ENCODE measurements at regions not wholly inside any gene's neighbourhood (a gene's known extent, or its start where the extent isn't known, plus 50 kb on each side); places are given as distances from the start of the nearest gene placed in this dataset.
A peak's percentile ranks its signal among the peaks of the same experiment; 100 is the strongest.

DNA sequence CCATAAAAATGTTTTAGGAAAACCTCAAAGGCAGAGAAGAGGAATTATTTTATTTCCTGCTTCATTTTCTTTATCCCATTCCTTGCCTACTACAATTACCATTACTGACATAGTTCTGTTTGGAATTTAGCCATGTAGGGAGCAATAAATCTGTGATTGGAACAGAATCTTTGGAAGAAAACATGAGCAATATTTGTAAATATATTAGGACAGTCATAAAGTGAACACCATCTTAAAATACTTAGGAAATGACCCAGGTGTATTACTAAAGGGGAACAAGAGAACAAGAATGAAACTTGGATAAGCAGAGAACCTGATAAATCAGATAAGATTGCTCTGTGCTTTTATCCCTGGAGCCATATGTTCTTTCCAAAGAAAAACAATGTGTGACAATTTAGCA, 1326.0 kb upstream of the FLRT2 start:
- H3K9me3 ChIP-seq (ENCODE audit: control insufficient read depth, low read length): no peaks in the 10 kb centered on the region
- no peaks in the 10 kb centered on the region for H3K4me1 ChIP-seq (ENCODE audit: control insufficient read depth, insufficient read depth, low read length)
- H3K27me3 ChIP-seq (replicated peaks; ENCODE audit: control insufficient read depth, insufficient read depth, low read length): no peaks in the 10 kb centered on the region
- no peak overlapping the region for H3K9ac ChIP-seq (ENCODE audit: low read length)
- DNase-seq (ENCODE audit: low read depth): no peak
- no peaks in the 10 kb centered on the region for H3K36me3 ChIP-seq (ENCODE audit: control insufficient read depth, insufficient read depth, low read length, severe bottlenecking)
- H3K4me3 ChIP-seq (ENCODE audit: low read length): no peak overlapping the region

- no peaks in the 10 kb centered on the region for H3K36me3 ChIP-seq (ENCODE audit: control insufficient read depth, insufficient read depth, low read length, severe bottlenecking)
- no peak overlapping the region for H3K4me3 ChIP-seq (ENCODE audit: low read length)
- H3K4me1 ChIP-seq (ENCODE audit: control insufficient read depth, insufficient read depth, low read length): no peaks in the 10 kb centered on the region
- H3K9me3 ChIP-seq (ENCODE audit: control insufficient read depth, low read length): no peaks in the 10 kb centered on the region
- H3K9ac ChIP-seq (ENCODE audit: low read length): no peak overlapping the region
- no peaks in the 10 kb centered on the region for H3K27me3 ChIP-seq (replicated peaks; ENCODE audit: control insufficient read depth, insufficient read depth, low read length)
- no peak for DNase-seq (ENCODE audit: low read depth)
Measured at GRCh38 chr14:84208451-84208850, 1321.5 kb upstream of the FLRT2 start.

DNA sequence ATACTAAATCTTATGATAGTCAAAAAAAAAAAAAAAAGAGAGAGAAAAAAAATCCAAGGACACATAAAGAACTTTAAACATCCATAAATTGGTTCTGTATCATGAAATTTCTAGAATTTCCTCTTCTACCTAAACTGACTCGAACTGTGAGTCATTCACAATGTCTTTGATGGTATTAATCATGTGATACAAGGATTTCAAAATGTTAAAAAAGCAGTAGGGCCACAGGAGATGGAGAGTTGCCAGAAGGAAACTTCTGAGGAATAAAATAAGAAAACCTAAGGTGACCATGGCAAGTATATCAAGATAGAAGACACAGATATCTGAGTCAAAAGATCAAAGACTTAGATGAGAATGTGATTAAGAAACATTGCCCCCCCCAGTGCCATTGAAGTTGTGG, 1320.9 kb upstream of the FLRT2 start:
- no peaks in the 10 kb centered on the region for H3K36me3 ChIP-seq (ENCODE audit: control insufficient read depth, insufficient read depth, low read length, severe bottlenecking)
- no peaks in the 10 kb centered on the region for H3K27me3 ChIP-seq (replicated peaks; ENCODE audit: control insufficient read depth, insufficient read depth, low read length)
- no peaks in the 10 kb centered on the region for H3K9me3 ChIP-seq (ENCODE audit: control insufficient read depth, low read length)
- DNase-seq (ENCODE audit: low read depth): no peak
- no peak overlapping the region for H3K9ac ChIP-seq (ENCODE audit: low read length)
- H3K4me3 ChIP-seq (ENCODE audit: low read length): no peak overlapping the region
- H3K4me1 ChIP-seq (ENCODE audit: control insufficient read depth, insufficient read depth, low read length): no peaks in the 10 kb centered on the region

DNA sequence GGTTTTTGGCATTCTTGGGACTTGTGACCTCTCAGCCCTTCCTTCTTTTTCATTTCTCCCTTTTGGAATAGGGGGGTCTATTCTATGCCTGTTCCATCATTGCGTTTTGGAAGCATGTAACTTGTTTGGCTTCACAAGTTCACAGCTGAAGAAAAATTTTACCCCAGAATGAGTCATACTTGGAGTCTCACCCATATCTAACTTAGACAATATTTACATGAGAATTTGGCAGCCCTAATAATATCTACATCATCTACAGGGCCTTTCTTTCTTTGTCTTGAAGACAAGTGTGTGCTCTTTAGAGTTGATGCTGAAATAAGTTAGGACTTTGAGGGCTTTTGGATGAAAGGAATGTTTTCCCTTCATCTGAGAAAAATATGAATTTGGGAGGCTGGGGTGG, 1312.9 kb upstream of the FLRT2 start:
- Histone ChIP-seq H3K4me1 (ENCODE audit: control insufficient read depth, insufficient read depth, low read length) (no peaks in the 10 kb centered on the region), H3K27me3 (replicated peaks; ENCODE audit: control insufficient read depth, insufficient read depth, low read length) (no peaks in the 10 kb centered on the region), H3K4me3 (ENCODE audit: low read length) (no peak overlapping the region), H3K9ac (ENCODE audit: low read length) (no peak overlapping the region), H3K36me3 (ENCODE audit: control insufficient read depth, insufficient read depth, low read length, severe bottlenecking) (no peaks in the 10 kb centered on the region), H3K9me3 (ENCODE audit: control insufficient read depth, low read length) (peaks cover 6% of the 10 kb centered on the region)
- no peak for DNase-seq (ENCODE audit: low read depth)

DNA sequence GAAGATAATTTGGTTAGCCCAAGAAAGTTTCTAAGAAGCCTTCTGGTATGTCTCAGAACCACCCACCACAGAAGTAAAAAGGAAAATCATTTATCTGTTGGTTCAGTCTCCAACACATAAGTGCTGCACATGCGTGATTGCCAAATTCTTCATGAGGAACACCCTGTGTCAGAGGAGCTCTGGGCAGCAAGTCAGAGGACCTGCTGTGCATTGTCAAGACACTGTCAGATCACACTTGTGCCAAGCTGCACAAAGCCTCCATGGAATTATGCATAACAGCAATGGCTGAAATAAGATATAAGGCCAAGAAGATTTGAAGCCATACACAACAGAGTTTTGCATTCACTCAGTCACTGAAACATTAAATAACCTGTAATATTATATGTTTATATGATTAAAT, 1304.7 kb upstream of the FLRT2 start:
- Histone ChIP-seq H3K9me3 (ENCODE audit: control insufficient read depth, low read length) (no peaks in the 10 kb centered on the region), H3K27me3 (replicated peaks; ENCODE audit: control insufficient read depth, insufficient read depth, low read length) (no peaks in the 10 kb centered on the region), H3K9ac (ENCODE audit: low read length) (no peak overlapping the region), H3K4me3 (ENCODE audit: low read length) (no peak overlapping the region), H3K4me1 (ENCODE audit: control insufficient read depth, insufficient read depth, low read length) (no peaks in the 10 kb centered on the region), H3K36me3 (ENCODE audit: control insufficient read depth, insufficient read depth, low read length, severe bottlenecking) (no peaks in the 10 kb centered on the region)
- peak; percentile 65 for DNase-seq (ENCODE audit: low read depth)

DNA sequence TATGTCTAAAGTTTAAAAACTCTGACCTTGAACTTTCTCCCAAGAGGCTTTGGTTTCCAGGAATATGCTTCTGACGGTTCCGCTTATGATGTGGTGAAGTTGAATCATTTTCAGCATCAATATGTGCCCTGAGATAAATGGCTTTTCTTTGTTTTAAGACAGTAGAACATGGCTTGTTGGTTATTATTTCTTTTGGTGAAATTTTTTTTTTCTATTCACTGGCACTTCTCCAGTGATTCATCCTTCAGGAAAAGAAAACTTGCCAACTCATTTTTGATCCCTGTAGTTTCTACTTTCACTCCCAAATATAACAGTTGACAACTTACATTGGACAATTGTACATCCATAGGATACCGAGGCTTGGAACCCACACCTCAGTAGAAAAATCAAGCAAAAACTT, 1301.2 kb upstream of the FLRT2 start:
- H3K27me3 ChIP-seq (replicated peaks; ENCODE audit: control insufficient read depth, insufficient read depth, low read length): no peaks in the 10 kb centered on the region
- H3K9me3 ChIP-seq (ENCODE audit: control insufficient read depth, low read length): no peaks in the 10 kb centered on the region
- DNase-seq (ENCODE audit: low read depth): no peak
- no peaks in the 10 kb centered on the region for H3K4me1 ChIP-seq (ENCODE audit: control insufficient read depth, insufficient read depth, low read length)
- H3K9ac ChIP-seq (ENCODE audit: low read length): no peak overlapping the region
- H3K36me3 ChIP-seq (ENCODE audit: control insufficient read depth, insufficient read depth, low read length, severe bottlenecking): no peaks in the 10 kb centered on the region
- no peak overlapping the region for H3K4me3 ChIP-seq (ENCODE audit: low read length)

DNA sequence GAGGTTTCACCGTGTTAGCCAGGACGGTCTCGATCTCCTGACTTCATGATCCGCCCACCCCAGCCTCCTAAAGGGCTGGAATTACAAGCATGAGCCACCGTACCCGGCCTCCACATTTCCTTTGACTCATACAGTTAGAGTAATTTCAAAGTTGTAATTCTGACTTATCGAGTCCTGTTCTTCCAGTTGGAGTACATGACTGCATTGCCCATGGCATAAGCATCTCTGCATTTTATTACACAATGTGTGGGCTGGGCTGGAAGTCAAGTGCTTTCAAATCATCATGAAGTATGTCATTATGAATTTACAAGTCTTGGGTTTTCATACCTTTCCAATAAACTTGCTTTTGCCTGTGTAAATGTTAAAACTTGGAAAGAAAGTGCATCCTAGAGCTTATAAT, 1295.7 kb upstream of the FLRT2 start:
- Histone ChIP-seq H3K27me3 (replicated peaks; ENCODE audit: control insufficient read depth, insufficient read depth, low read length) (no peaks in the 10 kb centered on the region), H3K4me1 (ENCODE audit: control insufficient read depth, insufficient read depth, low read length) (no peaks in the 10 kb centered on the region), H3K9ac (ENCODE audit: low read length) (no peak overlapping the region), H3K4me3 (ENCODE audit: low read length) (no peak overlapping the region), H3K36me3 (ENCODE audit: control insufficient read depth, insufficient read depth, low read length, severe bottlenecking) (no peaks in the 10 kb centered on the region), H3K9me3 (ENCODE audit: control insufficient read depth, low read length) (no peaks in the 10 kb centered on the region)
- no peak for DNase-seq (ENCODE audit: low read depth)

GRCh38 chr14:84236290-84236689, 1293.7 kb upstream of the FLRT2 start:
- H3K27me3 ChIP-seq (replicated peaks; ENCODE audit: control insufficient read depth, insufficient read depth, low read length): no peaks in the 10 kb centered on the region
- H3K4me3 ChIP-seq (ENCODE audit: low read length): no peak overlapping the region
- no peaks in the 10 kb centered on the region for H3K4me1 ChIP-seq (ENCODE audit: control insufficient read depth, insufficient read depth, low read length)
- no peaks in the 10 kb centered on the region for H3K36me3 ChIP-seq (ENCODE audit: control insufficient read depth, insufficient read depth, low read length, severe bottlenecking)
- H3K9ac ChIP-seq (ENCODE audit: low read length): no peak overlapping the region
- DNase-seq (ENCODE audit: low read depth): no peak
- no peaks in the 10 kb centered on the region for H3K9me3 ChIP-seq (ENCODE audit: control insufficient read depth, low read length)

DNA sequence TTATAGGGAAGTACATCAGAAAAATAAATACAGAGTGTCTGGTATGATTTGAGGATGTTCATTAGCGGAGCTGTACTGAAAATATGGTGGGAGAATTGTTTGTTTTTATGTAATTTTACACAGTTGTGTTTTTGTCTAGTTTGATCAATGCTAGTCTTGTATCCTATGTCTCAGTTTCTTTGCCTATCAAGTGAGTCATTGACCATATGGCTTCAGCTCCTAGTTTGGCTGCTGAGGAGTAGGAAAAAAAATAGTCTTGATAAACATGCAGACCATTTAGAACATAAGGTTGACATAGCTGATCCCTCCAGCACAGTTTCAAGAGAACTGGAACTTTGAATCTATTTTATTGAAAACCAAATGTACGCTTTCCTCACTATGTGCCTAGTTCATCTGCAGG, 1292.1 kb upstream of the FLRT2 start:
- DNase-seq (ENCODE audit: low read depth): no peak
- Histone ChIP-seq H3K9ac (ENCODE audit: low read length) (no peak overlapping the region), H3K4me1 (ENCODE audit: control insufficient read depth, insufficient read depth, low read length) (no peaks in the 10 kb centered on the region), H3K9me3 (ENCODE audit: control insufficient read depth, low read length) (no peaks in the 10 kb centered on the region), H3K36me3 (ENCODE audit: control insufficient read depth, insufficient read depth, low read length, severe bottlenecking) (no peaks in the 10 kb centered on the region), H3K4me3 (ENCODE audit: low read length) (no peak overlapping the region), H3K27me3 (replicated peaks; ENCODE audit: control insufficient read depth, insufficient read depth, low read length) (no peaks in the 10 kb centered on the region)

DNA sequence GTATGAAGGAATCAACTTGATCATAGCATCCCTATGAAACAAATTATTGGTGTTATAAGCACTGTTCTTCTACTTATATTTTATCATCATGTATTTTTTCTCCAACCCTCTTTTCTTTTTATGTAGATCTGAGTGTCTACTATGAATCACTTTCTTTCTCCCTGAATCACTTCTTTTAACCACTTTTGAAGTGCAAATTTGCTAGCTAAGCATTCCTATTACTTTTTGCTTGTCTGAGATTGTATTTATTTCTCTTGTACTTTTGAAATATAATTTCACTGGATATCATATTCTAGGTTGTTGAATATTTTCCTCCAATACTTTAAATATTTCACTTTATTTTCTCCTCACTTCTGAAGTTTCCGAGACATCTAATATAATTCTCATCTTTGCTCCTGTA, 1282.3 kb upstream of the FLRT2 start:
- peaks cover 5% of the 10 kb centered on the region for H3K9me3 ChIP-seq (ENCODE audit: control insufficient read depth, low read length)
- no peak overlapping the region for H3K9ac ChIP-seq (ENCODE audit: low read length)
- no peaks in the 10 kb centered on the region for H3K36me3 ChIP-seq (ENCODE audit: control insufficient read depth, insufficient read depth, low read length, severe bottlenecking)
- H3K27me3 ChIP-seq (replicated peaks; ENCODE audit: control insufficient read depth, insufficient read depth, low read length): no peaks in the 10 kb centered on the region
- no peaks in the 10 kb centered on the region for H3K4me1 ChIP-seq (ENCODE audit: control insufficient read depth, insufficient read depth, low read length)
- H3K4me3 ChIP-seq (ENCODE audit: low read length): no peak overlapping the region
- no peak for DNase-seq (ENCODE audit: low read depth)

DNA sequence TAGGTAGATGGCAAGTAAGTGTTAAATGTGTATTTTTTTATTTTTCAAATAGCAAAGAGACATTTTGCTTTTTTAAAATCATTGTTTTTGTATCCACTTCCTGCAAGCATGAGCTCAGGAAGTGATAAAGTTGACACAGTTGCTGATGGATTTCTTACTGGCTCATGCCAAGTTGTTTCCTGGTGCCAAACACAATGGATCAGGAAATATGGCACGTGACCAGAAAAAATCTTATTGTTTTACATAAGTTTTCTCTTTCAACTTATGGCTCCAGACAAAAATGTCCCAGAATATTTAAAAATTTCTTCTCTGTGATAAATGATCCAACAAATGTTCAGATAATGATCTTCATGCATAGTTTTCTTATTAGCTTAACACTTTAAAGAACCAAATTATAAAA, 1279.1 kb upstream of the FLRT2 start:
- H3K9me3 ChIP-seq (ENCODE audit: control insufficient read depth, low read length): no peaks in the 10 kb centered on the region
- H3K4me1 ChIP-seq (ENCODE audit: control insufficient read depth, insufficient read depth, low read length): peaks cover 5% of the 10 kb centered on the region
- no peaks in the 10 kb centered on the region for H3K27me3 ChIP-seq (replicated peaks; ENCODE audit: control insufficient read depth, insufficient read depth, low read length)
- no peak for DNase-seq (ENCODE audit: low read depth)
- no peaks in the 10 kb centered on the region for H3K36me3 ChIP-seq (ENCODE audit: control insufficient read depth, insufficient read depth, low read length, severe bottlenecking)
- no peak overlapping the region for H3K4me3 ChIP-seq (ENCODE audit: low read length)
- no peak overlapping the region for H3K9ac ChIP-seq (ENCODE audit: low read length)

DNA sequence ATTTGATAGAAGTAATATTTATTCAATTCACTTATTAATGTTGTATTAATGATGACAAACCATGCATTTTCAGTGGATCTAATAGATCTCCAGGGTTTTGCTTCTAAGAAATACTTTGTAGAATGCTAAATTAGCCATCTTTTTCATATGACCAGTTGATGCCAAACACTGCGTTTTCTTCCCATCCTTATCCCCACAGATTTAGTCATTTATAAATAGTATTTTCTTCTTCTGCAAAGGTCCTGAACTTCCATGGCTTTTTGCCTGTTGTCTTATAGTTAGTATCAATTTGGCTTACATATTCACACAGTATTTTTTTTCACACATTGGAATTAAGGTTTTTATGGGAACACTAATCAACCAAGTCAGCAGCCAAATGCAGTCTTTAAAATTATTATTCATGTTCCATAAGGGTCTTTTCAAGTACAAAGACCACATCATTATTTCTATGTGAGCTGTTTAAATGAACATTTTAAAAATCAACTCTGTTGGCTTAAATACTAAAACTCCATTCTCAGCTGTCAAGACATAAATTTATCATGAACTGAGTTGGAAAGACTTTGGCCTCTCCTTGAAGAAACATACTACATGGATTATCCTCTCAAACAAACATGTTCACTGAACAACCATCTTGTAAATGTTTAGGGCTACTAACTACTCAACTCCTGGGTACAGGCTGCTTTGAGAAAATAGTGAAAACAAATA, 1278.4 kb upstream of the FLRT2 start:
- H3K9me3 ChIP-seq (ENCODE audit: control insufficient read depth, low read length): no peaks in the 10 kb centered on the region
- DNase-seq (ENCODE audit: low read depth): no peak
- no peak overlapping the region for H3K9ac ChIP-seq (ENCODE audit: low read length)
- H3K4me3 ChIP-seq (ENCODE audit: low read length): no peak overlapping the region
- H3K36me3 ChIP-seq (ENCODE audit: control insufficient read depth, insufficient read depth, low read length, severe bottlenecking): no peaks in the 10 kb centered on the region
- peaks cover 5% of the 10 kb centered on the region for H3K4me1 ChIP-seq (ENCODE audit: control insufficient read depth, insufficient read depth, low read length)
- H3K27me3 ChIP-seq (replicated peaks; ENCODE audit: control insufficient read depth, insufficient read depth, low read length): no peaks in the 10 kb centered on the region

Measured in adipocyte (in vitro differentiated cells).